GM23338 (cell line): ENCODE measurements at regions not wholly inside any gene's neighbourhood (a gene's known extent, or its start where the extent isn't known, plus 50 kb on each side); places are given as distances from the start of the nearest gene placed in this dataset.

ENCODE experiments used
- CREB1 ChIP-seq: fragments of 250-450 bp; sonication (Bioruptor Pico); IDR thresholded peaks from 2 replicates; pipeline ENCODE4 v1.5.0; 2020; ENCODE audit warnings: low read depth, mild to moderate bottlenecking, moderate library complexity
- EZH2 ChIP-seq: fragments of 200-600 bp; sonication (generic); IDR thresholded peaks from one replicate; pipeline ENCODE4 v1.8.0; 2017; ENCODE audit warnings: antibody characterized with exemption, mild to moderate bottlenecking, low read depth; ENCODE audit not compliant: unreplicated experiment
- JUNB ChIP-seq: IDR thresholded peaks from one replicate; pipeline ENCODE4 v1.6.1; 2016; ENCODE audit warnings: antibody characterized with exemption; ENCODE audit not compliant: unreplicated experiment
- POLR2AphosphoS5 ChIP-seq: IDR thresholded peaks from 2 replicates; pipeline ENCODE4 v1.6.1; 2016; ENCODE audit warnings: antibody characterized with exemption, low read depth
- ZNF331 ChIP-seq: fragments of 250-450 bp; sonication (Bioruptor Pico); IDR thresholded peaks from 2 replicates; pipeline ENCODE4 v1.5.0; 2020; ENCODE audit warnings: low read depth, mild to moderate bottlenecking, moderate library complexity
- TF ChIP-seq, protein P1 (sequence below), 2 experiments: fragments of 200-600 bp in 1 of 2; sonication (generic) in 1 of 2; conservative IDR thresholded peaks; 2 replicates each; pipeline versions ENCODE4 v1.5.1 to v1.6.1; 2016 to 2017; ENCODE audit warnings: antibody characterized with exemption in 2 of 2, low read depth in 2 of 2, mild to moderate bottlenecking in 2 of 2, moderate library complexity in 1 of 2

- TF ChIP-seq, protein P1, sequence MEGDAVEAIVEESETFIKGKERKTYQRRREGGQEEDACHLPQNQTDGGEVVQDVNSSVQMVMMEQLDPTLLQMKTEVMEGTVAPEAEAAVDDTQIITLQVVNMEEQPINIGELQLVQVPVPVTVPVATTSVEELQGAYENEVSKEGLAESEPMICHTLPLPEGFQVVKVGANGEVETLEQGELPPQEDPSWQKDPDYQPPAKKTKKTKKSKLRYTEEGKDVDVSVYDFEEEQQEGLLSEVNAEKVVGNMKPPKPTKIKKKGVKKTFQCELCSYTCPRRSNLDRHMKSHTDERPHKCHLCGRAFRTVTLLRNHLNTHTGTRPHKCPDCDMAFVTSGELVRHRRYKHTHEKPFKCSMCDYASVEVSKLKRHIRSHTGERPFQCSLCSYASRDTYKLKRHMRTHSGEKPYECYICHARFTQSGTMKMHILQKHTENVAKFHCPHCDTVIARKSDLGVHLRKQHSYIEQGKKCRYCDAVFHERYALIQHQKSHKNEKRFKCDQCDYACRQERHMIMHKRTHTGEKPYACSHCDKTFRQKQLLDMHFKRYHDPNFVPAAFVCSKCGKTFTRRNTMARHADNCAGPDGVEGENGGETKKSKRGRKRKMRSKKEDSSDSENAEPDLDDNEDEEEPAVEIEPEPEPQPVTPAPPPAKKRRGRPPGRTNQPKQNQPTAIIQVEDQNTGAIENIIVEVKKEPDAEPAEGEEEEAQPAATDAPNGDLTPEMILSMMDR (conservative IDR thresholded peaks at IDR 0.05; ENCODE audit: low read depth in 2 of 2): no peak
- no peak for TF ChIP-seq ZNF331
- no peak for TF ChIP-seq CREB1 (CRISPR knock-in tag)
- no peak for TF ChIP-seq EZH2
- TF ChIP-seq JUNB: no peak
- no peak for TF ChIP-seq POLR2AphosphoS5
Measured at GRCh38 chrX:20639115-20639514, 372.4 kb upstream of the RPS6KA3 start.
